ENCODE measurements at regions not wholly inside any gene's neighbourhood (a gene's known extent, or its start where the extent isn't known, plus 50 kb on each side); places are given as distances from the start of the nearest gene placed in this dataset.

- peaks cover 26% of the 10 kb centered on the region for H3K4me1 Mint-ChIP-seq
- DNase-seq, result no peak
- CTCF ChIA-PET, result no interaction called here
These were observed 145.2 kb upstream of the CBLB start for GRCh38 chr3:106013971-106014370.

GRCh38 chr3:106014518-106014917 is 145.7 kb upstream of the CBLB start:
- DNase-seq (no peak), ATAC-seq (no peak)
- peaks cover 39% of the 10 kb centered on the region for H3K36me3 Mint-ChIP-seq
- no peak overlapping the region for H3K4me3 Mint-ChIP-seq
- no peaks in the 10 kb centered on the region for H3K27me3 Mint-ChIP-seq
- H3K4me1 Mint-ChIP-seq, result peaks cover 25% of the 10 kb centered on the region
- peaks cover 9% of the 10 kb centered on the region for H3K9me3 Mint-ChIP-seq (ENCODE audit: low read depth)
- H3K27ac Mint-ChIP-seq, result no peak overlapping the region
- CTCF ChIA-PET, result no interaction called here

More at GRCh38 chr3:106013971-106014370, 145.2 kb upstream of the CBLB start:
- no peak overlapping the region for H3K4me3 Mint-ChIP-seq
- peaks cover 6% of the 10 kb centered on the region for H3K9me3 Mint-ChIP-seq (ENCODE audit: low read depth)
- no peak overlapping the region for H3K27ac Mint-ChIP-seq
- no peak for ATAC-seq
- H3K36me3 Mint-ChIP-seq, result peaks cover 41% of the 10 kb centered on the region
- H3K27me3 Mint-ChIP-seq, result no peaks in the 10 kb centered on the region

DNA sequence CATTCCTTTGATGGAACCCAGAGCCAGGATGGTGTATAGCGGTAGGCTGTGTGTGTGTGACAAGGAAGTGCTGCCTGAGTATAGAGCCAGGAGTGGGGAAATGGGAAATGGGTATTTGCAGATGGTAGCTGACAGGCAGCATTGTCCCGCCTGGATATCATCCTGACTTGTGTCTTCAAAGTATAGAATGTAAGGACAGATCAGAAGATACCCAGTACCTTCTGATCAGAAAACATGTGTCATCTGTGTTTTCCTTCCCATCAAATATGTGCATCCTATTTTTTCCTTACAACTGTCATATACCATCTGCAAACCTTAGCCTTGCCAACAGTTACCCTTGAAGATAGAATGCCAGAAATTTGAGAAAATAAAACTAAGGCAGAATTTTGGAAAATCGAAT is 146.2 kb upstream of the CBLB start:
- H3K4me3 Mint-ChIP-seq, result no peak overlapping the region
- H3K27me3 Mint-ChIP-seq, result no peaks in the 10 kb centered on the region
- H3K36me3 Mint-ChIP-seq, result peaks cover 36% of the 10 kb centered on the region
- ATAC-seq (no peak), DNase-seq (no peak)
- CTCF ChIA-PET, result no interaction called here
- peaks cover 9% of the 10 kb centered on the region for H3K9me3 Mint-ChIP-seq (ENCODE audit: low read depth)
- peaks cover 20% of the 10 kb centered on the region for H3K4me1 Mint-ChIP-seq
- no peak overlapping the region for H3K27ac Mint-ChIP-seq

DNA sequence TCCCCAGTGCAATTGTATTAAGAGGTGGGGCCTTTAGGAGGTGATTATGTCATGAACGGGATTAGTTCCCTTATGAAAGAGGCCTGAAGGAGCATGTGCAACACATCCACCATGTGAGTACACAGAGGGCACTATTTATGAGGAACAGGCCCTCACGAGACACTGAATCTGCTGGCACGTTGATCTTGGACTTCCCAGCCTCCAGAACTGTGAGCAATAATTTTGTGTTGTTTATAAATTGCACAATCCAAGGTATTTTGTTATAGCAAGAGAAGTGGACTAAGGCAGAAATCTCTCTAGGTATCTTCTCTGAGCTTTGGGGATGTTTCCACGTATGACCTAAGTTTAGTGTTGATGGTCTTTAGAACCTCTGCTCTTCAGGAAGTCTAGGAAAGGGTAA is 149.3 kb upstream of the CBLB start:
- Mint-ChIP-seq H3K27me3 (no peaks in the 10 kb centered on the region), H3K4me3 (no peak overlapping the region), H3K4me1 (peaks cover 2% of the 10 kb centered on the region), H3K27ac (no peak overlapping the region), H3K9me3 (ENCODE audit: low read depth) (peaks cover 7% of the 10 kb centered on the region), H3K36me3 (peaks cover 23% of the 10 kb centered on the region)
- CTCF ChIA-PET, result no interaction called here
- ATAC-seq (no peak), DNase-seq (no peak)

GRCh38 chr3:106018929-106019550 is 150.2 kb upstream of the CBLB start:
- H3K4me1 Mint-ChIP-seq, result peaks cover 2% of the 10 kb centered on the region
- ATAC-seq, result no peak
- H3K27ac Mint-ChIP-seq, result no peak overlapping the region
- CTCF ChIA-PET, result no interaction called here
- DNase-seq, result no peak
- H3K27me3 Mint-ChIP-seq, result no peaks in the 10 kb centered on the region
- peaks cover 7% of the 10 kb centered on the region for H3K9me3 Mint-ChIP-seq (ENCODE audit: low read depth)
- no peak overlapping the region for H3K4me3 Mint-ChIP-seq
- H3K36me3 Mint-ChIP-seq, result peaks cover 18% of the 10 kb centered on the region

DNA sequence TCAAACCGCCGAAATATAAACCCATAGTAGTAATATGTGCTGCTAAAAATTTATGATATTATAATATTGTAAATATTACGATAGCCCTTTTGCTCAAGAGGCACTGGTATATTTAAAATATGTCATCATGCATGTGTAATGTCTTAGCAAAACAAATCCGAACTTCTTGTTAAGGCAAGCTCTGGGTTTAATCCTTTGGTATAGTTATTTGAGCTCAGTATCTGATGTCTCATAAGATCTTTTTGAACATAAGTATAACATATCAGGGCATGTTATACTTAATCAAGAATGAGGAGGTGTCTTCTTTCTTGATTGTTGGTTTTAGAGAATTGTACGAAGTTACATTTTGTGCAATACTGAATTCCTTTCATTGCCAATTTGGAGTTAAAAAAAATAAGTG is 154.1 kb upstream of the CBLB start:
- DNase-seq, result no peak
- Mint-ChIP-seq H3K4me1 (no peaks in the 10 kb centered on the region), H3K9me3 (ENCODE audit: low read depth) (peaks cover 11% of the 10 kb centered on the region), H3K27me3 (no peaks in the 10 kb centered on the region), H3K4me3 (no peak overlapping the region), H3K36me3 (peaks cover 12% of the 10 kb centered on the region), H3K27ac (no peak overlapping the region)
- no peak for ATAC-seq
- CTCF ChIA-PET, result interaction anchor here (1.1 kb wide), 1 partner anchor 14 kb away, joined by 3 read pairs; no protein-coding TSS in a partner anchor

- CTCF ChIA-PET, result interaction anchor here (1.1 kb wide), 1 partner anchor 14 kb away, joined by 3 read pairs; no protein-coding TSS in a partner anchor
- DNase-seq, result no peak
- H3K9me3 Mint-ChIP-seq (ENCODE audit: low read depth), result peaks cover 7% of the 10 kb centered on the region
- H3K27me3 Mint-ChIP-seq, result no peaks in the 10 kb centered on the region
- ATAC-seq, result no peak
- H3K4me3 Mint-ChIP-seq, result no peak overlapping the region
- H3K36me3 Mint-ChIP-seq, result peaks cover 11% of the 10 kb centered on the region
- H3K4me1 Mint-ChIP-seq, result no peaks in the 10 kb centered on the region
- H3K27ac Mint-ChIP-seq, result no peak overlapping the region
These were observed 156.4 kb upstream of the CBLB start for GRCh38 chr3:106025151-106025722.

GRCh38 chr3:106029954-106030626 is 161.3 kb upstream of the CBLB start:
- H3K27me3 Mint-ChIP-seq, result no peaks in the 10 kb centered on the region
- H3K4me1 Mint-ChIP-seq, result no peaks in the 10 kb centered on the region
- H3K36me3 Mint-ChIP-seq, result peaks cover 8% of the 10 kb centered on the region
- DNase-seq (no peak), ATAC-seq (no peak)
- H3K27ac Mint-ChIP-seq, result no peak overlapping the region
- CTCF ChIA-PET, result no interaction called here
- no peak overlapping the region for H3K4me3 Mint-ChIP-seq
- peaks cover 5% of the 10 kb centered on the region for H3K9me3 Mint-ChIP-seq (ENCODE audit: low read depth)

GRCh38 chr3:106030627-106030963 is 161.8 kb upstream of the CBLB start:
- H3K4me3 Mint-ChIP-seq, result no peak overlapping the region
- DNase-seq, result no peak
- H3K27ac Mint-ChIP-seq, result no peak overlapping the region
- peaks cover 3% of the 10 kb centered on the region for H3K9me3 Mint-ChIP-seq (ENCODE audit: low read depth)
- no peaks in the 10 kb centered on the region for H3K4me1 Mint-ChIP-seq
- CTCF ChIA-PET, result interaction anchor here (1.5 kb wide), 1 partner anchor 15 kb away, joined by 3 read pairs; no protein-coding TSS in a partner anchor
- H3K27me3 Mint-ChIP-seq, result no peaks in the 10 kb centered on the region
- peaks cover 8% of the 10 kb centered on the region for H3K36me3 Mint-ChIP-seq
- ATAC-seq, result no peak

- CTCF ChIA-PET, result no interaction called here
These were observed 163.7 kb upstream of the CBLB start for GRCh38 chr3:106032479-106032878.

GRCh38 chr3:106033654-106034053 is 164.8 kb upstream of the CBLB start:
- CTCF ChIA-PET, result no interaction called here
- Mint-ChIP-seq H3K9me3 (ENCODE audit: low read depth) (no peaks in the 10 kb centered on the region), H3K4me1 (no peaks in the 10 kb centered on the region), H3K27ac (no peak overlapping the region), H3K27me3 (no peaks in the 10 kb centered on the region), H3K36me3 (peaks cover 3% of the 10 kb centered on the region), H3K4me3 (no peak overlapping the region)
- DNase-seq (no peak), ATAC-seq (no peak)

More at GRCh38 chr3:106032479-106032878, 163.7 kb upstream of the CBLB start:
- no peaks in the 10 kb centered on the region for H3K9me3 Mint-ChIP-seq (ENCODE audit: low read depth)
- ATAC-seq (no peak), DNase-seq (no peak)
- H3K4me1 Mint-ChIP-seq, result no peaks in the 10 kb centered on the region
- H3K27me3 Mint-ChIP-seq, result no peaks in the 10 kb centered on the region
- H3K27ac Mint-ChIP-seq, result no peak overlapping the region
- no peak overlapping the region for H3K4me3 Mint-ChIP-seq
- peaks cover 3% of the 10 kb centered on the region for H3K36me3 Mint-ChIP-seq

DNA sequence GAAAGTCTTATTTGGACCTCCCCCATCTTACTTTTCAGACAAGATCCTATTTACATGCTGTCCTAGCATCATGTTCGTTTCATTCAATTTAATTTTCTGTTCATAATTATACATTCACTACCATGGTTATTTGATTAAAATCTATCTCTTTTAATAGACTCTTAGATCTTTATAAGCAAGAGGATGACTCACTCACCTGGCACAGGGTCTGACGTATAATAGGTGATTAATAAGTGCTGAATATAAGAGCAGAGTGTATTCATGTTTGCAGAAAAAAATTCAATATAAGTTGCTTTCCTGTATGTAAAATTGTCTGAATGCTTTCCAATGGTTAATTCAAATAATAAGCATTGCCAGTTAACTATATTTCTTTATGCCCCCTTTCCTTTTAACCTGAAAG is 165.5 kb upstream of the CBLB start:
- H3K27me3 Mint-ChIP-seq, result no peaks in the 10 kb centered on the region
- no peak overlapping the region for H3K4me3 Mint-ChIP-seq
- no peaks in the 10 kb centered on the region for H3K9me3 Mint-ChIP-seq (ENCODE audit: low read depth)
- no peak overlapping the region for H3K27ac Mint-ChIP-seq
- ATAC-seq, result no peak
- no peak for DNase-seq
- peaks cover 2% of the 10 kb centered on the region for H3K36me3 Mint-ChIP-seq
- peaks cover 2% of the 10 kb centered on the region for H3K4me1 Mint-ChIP-seq
- CTCF ChIA-PET, result no interaction called here

- Mint-ChIP-seq H3K9me3 (ENCODE audit: low read depth) (no peaks in the 10 kb centered on the region), H3K27ac (no peak overlapping the region), H3K4me1 (peaks cover 11% of the 10 kb centered on the region), H3K27me3 (no peaks in the 10 kb centered on the region), H3K36me3 (peaks cover 9% of the 10 kb centered on the region), H3K4me3 (no peak overlapping the region)
- CTCF ChIA-PET, result interaction anchor here (1.2 to 2.2 kb wide), 2 partner anchors 10 to 22 kb away, joined by 3 to 7 read pairs; no protein-coding TSS in a partner anchor
- ATAC-seq (no peak), DNase-seq (no peak)
These were observed 166.8 kb upstream of the CBLB start for GRCh38 chr3:106035619-106036018.

GRCh38 chr3:106036696-106037095 is 167.9 kb upstream of the CBLB start:
- ATAC-seq (no peak), DNase-seq (no peak)
- CTCF ChIA-PET, result interaction anchor here (0.9 to 2.2 kb wide), 3 partner anchors 9 to 21 kb away, joined by 3 to 7 read pairs (median 3); no protein-coding TSS in a partner anchor
- no peaks in the 10 kb centered on the region for H3K27me3 Mint-ChIP-seq
- H3K36me3 Mint-ChIP-seq, result peaks cover 9% of the 10 kb centered on the region
- no peak overlapping the region for H3K27ac Mint-ChIP-seq
- H3K4me3 Mint-ChIP-seq, result no peak overlapping the region
- H3K4me1 Mint-ChIP-seq, result peaks cover 15% of the 10 kb centered on the region
- H3K9me3 Mint-ChIP-seq (ENCODE audit: low read depth), result no peaks in the 10 kb centered on the region

Data from activated CD8-positive, alpha-beta memory T cell treated with anti-CD3 and anti-CD28 coated beads, Interleukin-2, amount 10 ng/mL, durations not matched to agents 7 days and 5 days (primary cell).